Panc1 (cell line): ENCODE measurements at regions not wholly inside any gene's neighbourhood (a gene's known extent, or its start where the extent isn't known, plus 50 kb on each side); places are given as distances from the start of the nearest gene placed in this dataset.

ENCODE experiments used
- POLR2AphosphoS5 ChIP-seq: IDR thresholded peaks from 2 replicates; pipeline ENCODE4 v1.6.1; 2012; ENCODE audit warnings: mild to moderate bottlenecking, low read depth, low read length, moderate library complexity
- SIN3A ChIP-seq: IDR thresholded peaks from 2 replicates; pipeline ENCODE4 v1.6.1; 2012; ENCODE audit warnings: low read depth, mild to moderate bottlenecking, low read length, moderate library complexity, borderline replicate concordance; ENCODE audit not compliant: insufficient read depth
- TF ChIP-seq, protein P1 (sequence below): fragments of 450-650 bp; IDR thresholded peaks from 2 replicates; pipeline ENCODE4 v1.5.1; 2017; ENCODE audit warnings: mild to moderate bottlenecking

DNA sequence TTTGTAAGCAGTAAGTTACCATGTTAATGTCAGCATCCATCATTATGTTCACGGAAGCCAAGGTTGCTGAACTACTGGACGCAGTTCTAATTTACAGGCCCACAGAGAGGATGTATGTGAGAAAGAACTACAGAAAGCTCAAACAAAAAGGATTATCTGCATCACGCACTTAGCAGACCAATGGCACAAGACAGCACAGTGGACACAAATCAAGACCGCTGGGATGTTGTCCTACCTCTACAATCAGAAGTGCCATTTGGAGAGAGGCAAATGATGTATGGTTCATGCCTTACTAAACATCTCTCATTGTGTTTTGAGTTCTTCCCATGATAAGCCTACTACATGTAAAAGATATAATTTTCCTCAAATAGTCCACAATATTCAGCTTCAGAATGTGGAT lies 330.7 kb upstream of the CHAC2 start:
- TF ChIP-seq, protein P1, sequence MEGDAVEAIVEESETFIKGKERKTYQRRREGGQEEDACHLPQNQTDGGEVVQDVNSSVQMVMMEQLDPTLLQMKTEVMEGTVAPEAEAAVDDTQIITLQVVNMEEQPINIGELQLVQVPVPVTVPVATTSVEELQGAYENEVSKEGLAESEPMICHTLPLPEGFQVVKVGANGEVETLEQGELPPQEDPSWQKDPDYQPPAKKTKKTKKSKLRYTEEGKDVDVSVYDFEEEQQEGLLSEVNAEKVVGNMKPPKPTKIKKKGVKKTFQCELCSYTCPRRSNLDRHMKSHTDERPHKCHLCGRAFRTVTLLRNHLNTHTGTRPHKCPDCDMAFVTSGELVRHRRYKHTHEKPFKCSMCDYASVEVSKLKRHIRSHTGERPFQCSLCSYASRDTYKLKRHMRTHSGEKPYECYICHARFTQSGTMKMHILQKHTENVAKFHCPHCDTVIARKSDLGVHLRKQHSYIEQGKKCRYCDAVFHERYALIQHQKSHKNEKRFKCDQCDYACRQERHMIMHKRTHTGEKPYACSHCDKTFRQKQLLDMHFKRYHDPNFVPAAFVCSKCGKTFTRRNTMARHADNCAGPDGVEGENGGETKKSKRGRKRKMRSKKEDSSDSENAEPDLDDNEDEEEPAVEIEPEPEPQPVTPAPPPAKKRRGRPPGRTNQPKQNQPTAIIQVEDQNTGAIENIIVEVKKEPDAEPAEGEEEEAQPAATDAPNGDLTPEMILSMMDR, result no peak
- TF ChIP-seq POLR2AphosphoS5 (no peak), SIN3A (no peak)
